ENCODE measurements at regions not wholly inside any gene's neighbourhood (a gene's known extent, or its start where the extent isn't known, plus 50 kb on each side); places are given as distances from the start of the nearest gene placed in this dataset.

GRCh38 chr5:74378464-74378863 is 262.1 kb downstream of the ENC1 start:
- no peak for TF ChIP-seq CTCF (IDR thresholded peaks at IDR 0.05; ENCODE audit: low read length)
- no peak for TF ChIP-seq EZH2 (optimal IDR thresholded peaks at IDR 0.05; ENCODE audit: low read depth, low read length)
